H1 (cell line): ENCODE measurements at regions not wholly inside any gene's neighbourhood (a gene's known extent, or its start where the extent isn't known, plus 50 kb on each side); places are given as distances from the start of the nearest gene placed in this dataset.

Source experiments
- CTCF ChIA-PET: fragments of 300-600 bp; sonication (Branson Sonifier 250); formaldehyde crosslinking; loops from one replicate; lab custom pipeline; 2021; ENCODE audit not compliant: partially characterized antibody; lab: Charles Lee
- POLR2A ChIA-PET: fragments of 300-600 bp; sonication (Branson Sonifier 250); formaldehyde crosslinking; loops from one replicate; lab custom pipeline; 2021; ENCODE audit warnings: inconsistent platforms; ENCODE audit not compliant: partially characterized antibody; lab: Charles Lee
- DNase-seq, 2 experiments: peaks; one replicate each; pipeline versions ENCODE4 v3.0.0 to v3.0.0-alpha.2; 2010 to 2022; ENCODE audit warnings: low spot score in 2 of 2, low read depth in 1 of 2, mixed read lengths in 1 of 2
- FAIRE-seq: peaks from 2 replicates; lab custom pipeline; 2011; peaks lifted over from hg19 to GRCh38; lab: Jason Lieb, UNC
- H2AFZ ChIP-seq: 2 replicates; pipeline ENCODE4 v1.8.1; 2012; ENCODE audit warnings: low read length, inconsistent platforms
- H2AK5ac ChIP-seq: 2 replicates; pipeline ENCODE4 v1.6.1; 2013; ENCODE audit warnings: low read depth, low read length
- H2BK120ac ChIP-seq: replicated peaks from 2 replicates; pipeline ENCODE3; 2013; ENCODE audit warnings: low read depth, low read length, inconsistent platforms
- H2BK12ac ChIP-seq: 2 replicates; pipeline ENCODE4 v1.6.1; 2013; ENCODE audit warnings: low read depth, low read length
- H2BK15ac ChIP-seq: 2 replicates; pipeline ENCODE4 v1.6.1; 2013; ENCODE audit warnings: low read length
- H2BK20ac ChIP-seq: 2 replicates; pipeline ENCODE4 v1.6.1; 2013; ENCODE audit warnings: low read length
- H2BK5ac ChIP-seq: 2 replicates; pipeline ENCODE4 v1.6.1; 2013; ENCODE audit warnings: low read depth, low read length
- H3K14ac ChIP-seq: 2 replicates; pipeline ENCODE4 v1.6.1; 2013; ENCODE audit warnings: inconsistent platforms; ENCODE audit not compliant: insufficient read length
- H3K18ac ChIP-seq: 2 replicates; pipeline ENCODE4 v1.6.1; 2013; ENCODE audit warnings: low read length; ENCODE audit errors: extremely low read depth
- H3K23ac ChIP-seq: 2 replicates; pipeline ENCODE4 v1.6.1; 2013; ENCODE audit warnings: inconsistent platforms; ENCODE audit not compliant: insufficient read length
- H3K23me2 ChIP-seq: 2 replicates; pipeline ENCODE4 v1.6.1; 2013; ENCODE audit warnings: low read depth, low read length
- H3K27ac ChIP-seq: 2 replicates; pipeline ENCODE4 v1.6.1; 2011; ENCODE audit warnings: low read depth, low read length, inconsistent platforms
- H3K27me3 ChIP-seq, 4 experiments: replicated peaks in 1 of 4; 1 replicate in 1 of 4; 2 replicates in 3 of 4; pipeline versions ENCODE4 v1.6.1 to v1.8.1; 2011 to 2013; ENCODE audit warnings: low read length in 3 of 4, mild to moderate bottlenecking in 3 of 4, inconsistent platforms in 2 of 4, mixed read lengths in 2 of 4, moderate library complexity in 1 of 4; ENCODE audit not compliant: control insufficient read depth in 3 of 4, insufficient read depth in 3 of 4; ENCODE audit errors: extremely low read depth in 1 of 4
- H3K36me3 ChIP-seq, 4 experiments: 2 replicates each; pipeline versions ENCODE4 v1.6.1 to v1.8.1; 2011 to 2013; ENCODE audit warnings: mild to moderate bottlenecking in 4 of 4, low read length in 3 of 4, moderate library complexity in 2 of 4, control low read depth in 1 of 4, inconsistent platforms in 1 of 4; ENCODE audit not compliant: insufficient read depth in 4 of 4, control insufficient read depth in 2 of 4
- H3K4ac ChIP-seq: replicated peaks from 2 replicates; pipeline ENCODE3; 2013; ENCODE audit warnings: low read length, low read depth, mixed read lengths, inconsistent platforms; ENCODE audit not compliant: insufficient read length
- H3K4me1 ChIP-seq, 4 experiments: replicated peaks in 1 of 4; 1 replicate in 1 of 4; 2 replicates in 3 of 4; pipeline versions ENCODE4 v1.6.1 to v1.8.1; 2011 to 2013; ENCODE audit warnings: low read length in 3 of 4, inconsistent platforms in 2 of 4, mixed read lengths in 1 of 4; ENCODE audit not compliant: insufficient read depth in 4 of 4, control insufficient read depth in 3 of 4
- H3K4me2 ChIP-seq, 2 experiments: 2 replicates each; pipeline versions ENCODE4 v1.6.1 to v1.8.1; 2011 to 2013; ENCODE audit warnings: low read depth in 2 of 2, low read length in 2 of 2, control low read depth in 1 of 2, inconsistent platforms in 1 of 2, mild to moderate bottlenecking in 1 of 2; ENCODE audit not compliant: insufficient read depth in 1 of 2
- H3K4me3 ChIP-seq, 4 experiments: fragments of 200-600, 300-600 bp in 1 of 4; sonication (generic), shearing (Covaris generic), sonication (Bioruptor Twin) in 1 of 4; 2 replicates each; pipeline versions ENCODE4 v1.5.1 to v1.8.1; 2011 to 2016; ENCODE audit warnings: low read length in 4 of 4, low read depth in 3 of 4, control low read depth in 2 of 4, inconsistent platforms in 2 of 4, mild to moderate bottlenecking in 2 of 4, mixed read lengths in 1 of 4, moderate library complexity in 1 of 4; ENCODE audit not compliant: insufficient read depth in 2 of 4; ENCODE audit errors: extremely low read depth in 1 of 4
- H3K56ac ChIP-seq: replicated peaks from 2 replicates; pipeline ENCODE3; 2013; ENCODE audit warnings: low read depth, mild to moderate bottlenecking, mixed read lengths, low read length, inconsistent platforms; ENCODE audit not compliant: insufficient read length
- H3K79me1 ChIP-seq: 2 replicates; pipeline ENCODE4 v1.6.1; 2013; ENCODE audit warnings: low read depth, low read length, control low read depth
- H3K79me2 ChIP-seq, 2 experiments: 2 replicates each; pipeline versions ENCODE4 v1.6.1 to v1.8.1; 2012 to 2013; ENCODE audit warnings: low read length in 2 of 2, mild to moderate bottlenecking in 2 of 2, inconsistent platforms in 1 of 2; ENCODE audit not compliant: insufficient read depth in 2 of 2, control insufficient read depth in 1 of 2
- H3K9ac ChIP-seq, 4 experiments: replicated peaks in 1 of 4; 1 replicate in 1 of 4; 2 replicates in 3 of 4; pipeline versions ENCODE4 v1.6.1 to v1.8.1; 2011 to 2013; ENCODE audit warnings: low read depth in 3 of 4, low read length in 3 of 4, control low read depth in 2 of 4, mild to moderate bottlenecking in 2 of 4, moderate library complexity in 2 of 4, inconsistent platforms in 1 of 4; ENCODE audit errors: extremely low read depth in 1 of 4
- H3K9me3 ChIP-seq, 2 experiments: 2 replicates each; pipeline versions ENCODE4 v1.6.1 to v1.8.1; 2012 to 2013; ENCODE audit warnings: mild to moderate bottlenecking in 2 of 2, moderate library complexity in 2 of 2, control low read depth in 1 of 2, inconsistent platforms in 1 of 2, low read depth in 1 of 2, low read length in 1 of 2, mixed read lengths in 1 of 2; ENCODE audit not compliant: insufficient read depth in 2 of 2
- H4K20me1 ChIP-seq, 2 experiments: replicated peaks in 1 of 2; 2 replicates each; pipeline versions ENCODE3 to v1.8.1; 2011 to 2013; ENCODE audit warnings: inconsistent platforms in 2 of 2, low read length in 2 of 2, mild to moderate bottlenecking in 1 of 2; ENCODE audit not compliant: insufficient read depth in 2 of 2, control insufficient read depth in 1 of 2
- H4K5ac ChIP-seq: 2 replicates; pipeline ENCODE4 v1.6.1; 2013; ENCODE audit warnings: low read length, low read depth, mixed read lengths, inconsistent platforms; ENCODE audit not compliant: insufficient read length
- H4K8ac ChIP-seq: 2 replicates; pipeline ENCODE4 v1.8.0; 2013; ENCODE audit warnings: mild to moderate bottlenecking, moderate library complexity, low read length, inconsistent platforms; ENCODE audit not compliant: insufficient read depth; ENCODE audit errors: extremely low read depth
- H4K91ac ChIP-seq: replicated peaks from 2 replicates; pipeline ENCODE3; 2013; ENCODE audit warnings: low read length, mixed read lengths, inconsistent platforms; ENCODE audit not compliant: insufficient read length
- BACH1 ChIP-seq: IDR thresholded peaks from 2 replicates; pipeline ENCODE4 v1.6.1; 2012; ENCODE audit warnings: low read length, improper control_type of control experiment
- BRCA1 ChIP-seq: IDR thresholded peaks from 2 replicates; pipeline ENCODE4 v1.6.1; 2012; ENCODE audit warnings: low read depth, low read length, improper control_type of control experiment
- CHD1 ChIP-seq: IDR thresholded peaks from 2 replicates; pipeline ENCODE4 v1.6.1; 2012; ENCODE audit warnings: low read depth, low read length, improper control_type of control experiment
- EGR1 ChIP-seq: IDR thresholded peaks from 2 replicates; pipeline ENCODE4 v1.6.1; 2011; ENCODE audit warnings: low read depth, low read length, borderline replicate concordance
- FOSL1 ChIP-seq: IDR thresholded peaks from 2 replicates; pipeline ENCODE4 v1.6.1; 2011; ENCODE audit warnings: mild to moderate bottlenecking, low read depth, low read length, moderate library complexity; ENCODE audit not compliant: insufficient read depth
- GTF2F1 ChIP-seq: IDR thresholded peaks from 2 replicates; pipeline ENCODE4 v1.6.1; 2012; ENCODE audit warnings: low read depth, low read length, improper control_type of control experiment, borderline replicate concordance
- HDAC6 ChIP-seq: IDR thresholded peaks from one replicate; pipeline ENCODE4 v1.7.1; 2012; ENCODE audit warnings: low read depth, mild to moderate bottlenecking, inconsistent platforms, low read length, moderate library complexity
- JUN ChIP-seq: IDR thresholded peaks from 2 replicates; pipeline ENCODE4 v1.6.1; 2011; ENCODE audit warnings: low read depth, mild to moderate bottlenecking, improper control_type of control experiment, low read length
- JUND ChIP-seq: IDR thresholded peaks from 2 replicates; pipeline ENCODE4 v1.6.1; 2011; ENCODE audit warnings: mild to moderate bottlenecking, improper control_type of control experiment, low read length
- KDM1A ChIP-seq: fragments of 200-600, 300-600 bp; sonication (generic); IDR thresholded peaks from 2 replicates; pipeline ENCODE4 v1.7.1; 2016; ENCODE audit warnings: mild to moderate bottlenecking, low read length, borderline replicate concordance
- SIX5 ChIP-seq: IDR thresholded peaks from 2 replicates; pipeline ENCODE4 v1.6.1; 2011; ENCODE audit warnings: mild to moderate bottlenecking, low read depth, low read length
- SP2 ChIP-seq: IDR thresholded peaks from 2 replicates; pipeline ENCODE4 v1.6.1; 2012; ENCODE audit warnings: mild to moderate bottlenecking, low read length, inconsistent platforms
- SP4 ChIP-seq: IDR thresholded peaks from 2 replicates; pipeline ENCODE4 v1.6.1; 2012; ENCODE audit warnings: low read length, inconsistent platforms
- TAF7 ChIP-seq: optimal IDR thresholded peaks from 2 replicates; pipeline ENCODE3; 2011; ENCODE audit warnings: low read depth, mild to moderate bottlenecking, inconsistent platforms, low read length, moderate library complexity, borderline replicate concordance
- TBP ChIP-seq: IDR thresholded peaks from 2 replicates; pipeline ENCODE4 v1.6.1; 2011; ENCODE audit warnings: low read depth, low read length, improper control_type of control experiment
- TCF12 ChIP-seq: IDR thresholded peaks from 2 replicates; pipeline ENCODE4 v1.6.1; 2011; ENCODE audit warnings: low read depth, mild to moderate bottlenecking, low read length
- TEAD4 ChIP-seq: IDR thresholded peaks from 2 replicates; pipeline ENCODE4 v1.6.1; 2012; ENCODE audit warnings: low read depth, low read length, inconsistent platforms, mixed read lengths
- WGBS, 2 experiments: shearing (Covaris generic) in 1 of 2; methylation state at CpG; one replicate each; pipeline versions ENCODE4 v1.1.6 to v1.1.7; 2013 to 2015; ENCODE audit warnings: low lambda C conversion rate in 2 of 2, mixed read lengths in 2 of 2, inconsistent platforms in 1 of 2, low coverage in 1 of 2, missing lambda C conversion rate in 1 of 2; ENCODE audit not compliant: insufficient replicate concordance in 2 of 2, insufficient coverage in 1 of 2, insufficient read length in 1 of 2; ENCODE audit errors: extremely low coverage in 1 of 2, missing lambda C conversion rate in 1 of 2; 5-methylcytosine and 5-hydroxymethylcytosine counted together

DNA sequence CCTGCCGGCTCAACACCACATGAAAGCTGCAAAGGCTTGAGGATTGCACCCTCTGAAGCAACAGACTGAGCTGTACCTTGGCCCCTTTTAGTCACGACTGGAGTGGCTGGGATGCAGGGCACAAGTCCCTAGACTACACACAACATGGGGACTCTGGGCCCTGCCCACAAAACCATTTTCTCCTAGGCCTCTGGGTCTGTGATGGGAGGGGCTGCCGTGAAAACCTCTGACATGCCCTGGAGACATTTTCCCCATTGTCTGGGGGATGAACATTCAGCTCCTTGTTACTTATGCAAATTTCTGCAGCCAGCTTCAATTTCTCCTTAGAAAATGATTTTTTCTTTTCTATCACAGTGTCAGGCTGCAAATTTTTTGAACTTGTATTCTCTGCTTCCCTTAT is 123.5 kb upstream of the SMARCAD1 start:
- Histone ChIP-seq H2BK120ac (no peak overlapping the region), H2BK12ac (no peak overlapping the region), H4K5ac (no peak overlapping the region), H3K9ac (no peak overlapping the region), H3K14ac (no peak overlapping the region), H3K56ac (no peak overlapping the region), H2AFZ (no peak overlapping the region), H4K91ac (no peak overlapping the region), H3K18ac (no peak overlapping the region), H4K8ac (no peak overlapping the region), H3K27ac (no peak overlapping the region), H3K4ac (no peak overlapping the region), H2BK5ac (peak overlapping the region; percentile 66; the same call in 1 of the 2 replicates), H3K4me3 (no peak overlapping the region), H3K27me3 (no peaks in the 10 kb centered on the region), H3K4me2 (no peak overlapping the region), H2BK20ac (no peak overlapping the region), H3K79me1 (no peaks in the 10 kb centered on the region), H2AK5ac (no peak overlapping the region), H3K23me2 (no peaks in the 10 kb centered on the region), H3K79me2 (no peaks in the 10 kb centered on the region), H3K9me3 (peaks cover 6 to 10% of the 10 kb centered on the region in 2 experiments; a peak in 3 of 4 replicates), H3K23ac (no peak overlapping the region), H4K20me1 (no peaks in the 10 kb centered on the region), H3K36me3 (no peaks in the 10 kb centered on the region), H3K4me1 (no peaks in the 10 kb centered on the region), H2BK15ac (no peak overlapping the region)
- CTCF ChIA-PET, result interaction anchor here (1.2 kb wide), 1 partner anchor 8 kb away, joined by 3 read pairs; no protein-coding TSS in a partner anchor
- FAIRE-seq (no peak), DNase-seq (no peak)
- 85% methylated on average over 3 of the region's 3 CpGs; no CpG with 5 or more reads in 1 of the 2 experiments for WGBS, 2 experiments
- POLR2A ChIA-PET, result interaction anchor here (0.6 to 1.3 kb wide), 2 partner anchors 13 to 124 kb away, joined by 3 to 4 read pairs; partner anchors contain the start of gene SMARCAD1
- TF ChIP-seq BACH1 (no peak), TBP (no peak), TEAD4 (no peak), SP2 (no peak), FOSL1 (no peak), GTF2F1 (no peak), JUND (no peak), TAF7 (no peak), BRCA1 (no peak), TCF12 (no peak), CHD1 (no peak), SP4 (no peak), HDAC6 (no peak), KDM1A (no peak), EGR1 (no peak), SIX5 (no peak), JUN (no peak)
